Epithelial cell of esophagus (primary cell): ENCODE measurements at regions not wholly inside any gene's neighbourhood (a gene's known extent, or its start where the extent isn't known, plus 50 kb on each side); places are given as distances from the start of the nearest gene placed in this dataset.
"Not testable (repeated sequence)": the region's sequence is repeated elsewhere in the genome, so short reads cannot be mapped to it uniquely, and the experiment has no call there.

Source experiments
- DNase-seq: peaks from one replicate; pipeline ENCODE4 v3.0.0; 2010; ENCODE audit warnings: low read depth
- H3K4me3 ChIP-seq: 2 replicates; pipeline ENCODE4 v1.5.1; 2011; ENCODE audit warnings: mild to moderate bottlenecking, low read length, control low read depth
- CTCF ChIP-seq: IDR thresholded peaks from 2 replicates; pipeline ENCODE4 v1.5.1; 2011; ENCODE audit warnings: low read depth, mild to moderate bottlenecking, low read length, control low read depth, inconsistent platforms; ENCODE audit not compliant: insufficient read depth; ENCODE audit errors: missing control alignments

GRCh38 chr17:5973410-5973809 lies 96.8 kb upstream of the WSCD1 start:
- DNase-seq = no peak
- no peak overlapping the region for H3K4me3 ChIP-seq
- no peak for TF ChIP-seq CTCF

- DNase-seq = no peak
- no peak for TF ChIP-seq CTCF
- H3K4me3 ChIP-seq = no peak overlapping the region
These were observed 94.5 kb upstream of the WSCD1 start for GRCh38 chr17:5975661-5976060.

GRCh38 chr17:5976251-5976650 lies 93.9 kb upstream of the WSCD1 start:
- H3K4me3 ChIP-seq = no peak overlapping the region
- no peak for TF ChIP-seq CTCF
- DNase-seq = no peak

- DNase-seq = no peak
- no peak overlapping the region for H3K4me3 ChIP-seq
- no peak for TF ChIP-seq CTCF
These were observed 91.7 kb upstream of the WSCD1 start for GRCh38 chr17:5978496-5978895.

- DNase-seq = no peak
- TF ChIP-seq CTCF = no peak
- H3K4me3 ChIP-seq = no peak overlapping the region
These were observed 89.2 kb upstream of the WSCD1 start for GRCh38 chr17:5980941-5981340.

- DNase-seq = no peak
- TF ChIP-seq CTCF = no peak
- no peak overlapping the region for H3K4me3 ChIP-seq
These were observed 83.5 kb upstream of the WSCD1 start for GRCh38 chr17:5986644-5987043.

- no peak for DNase-seq
- no peak for TF ChIP-seq CTCF
- no peak overlapping the region for H3K4me3 ChIP-seq
These were observed 69.8 kb upstream of the WSCD1 start for GRCh38 chr17:6000426-6000825.

GRCh38 chr17:6003221-6003620 lies 67.0 kb upstream of the WSCD1 start:
- peak; percentile 9 for DNase-seq
- H3K4me3 ChIP-seq = not testable (repeated sequence)
